ENCODE measurements at regions not wholly inside any gene's neighbourhood (a gene's known extent, or its start where the extent isn't known, plus 50 kb on each side); places are given as distances from the start of the nearest gene placed in this dataset.

GRCh38 chr2:13522096-13522495 is 805.4 kb downstream of the TRIB2 start:
- no peak for TF ChIP-seq CTCF (IDR thresholded peaks at IDR 0.05; ENCODE audit: low read depth, low read length, poor library complexity, severe bottlenecking)
- TF ChIP-seq EZH2phosphoT487 (IDR thresholded peaks at IDR 0.05; ENCODE audit: borderline replicate concordance, low read length), result no peak

All from DOHH2 (cell line).